Activated CD8-positive, alpha-beta T cell treated with anti-CD3 and anti-CD28 coated beads, Interleukin-2, amount 10 ng/mL, durations not matched to agents 7 days and 5 days (primary cell): ENCODE measurements at regions not wholly inside any gene's neighbourhood (a gene's known extent, or its start where the extent isn't known, plus 50 kb on each side); places are given as distances from the start of the nearest gene placed in this dataset.

Experiments
- ATAC-seq: fragments of 150-1000 bp; cut with Tn5 transposase; one replicate; pipeline ENCODE4 v1.10.0; 2021; ENCODE audit warnings: moderate library complexity
- CTCF ChIA-PET: fragments of 350-600 bp; sonication (Branson Sonifier 250); formaldehyde crosslinking; loops from one replicate; lab custom pipeline; 2021; ENCODE audit warnings: antibody characterized with exemption; lab: Charles Lee
- POLR2A ChIA-PET: fragments of 350-600 bp; sonication (Branson Sonifier 250); formaldehyde crosslinking; loops from one replicate; lab custom pipeline; 2021; ENCODE audit warnings: antibody characterized with exemption; lab: Charles Lee
- DNase-seq: peaks from one replicate; pipeline ENCODE4 v3.0.0-alpha.2; 2020
- H3K27ac Mint-ChIP-seq: one replicate; pipeline ENCODE4 v1.8.0; 2021; ENCODE audit warnings: mild to moderate bottlenecking, mixed read lengths
- H3K27me3 Mint-ChIP-seq: one replicate; pipeline ENCODE4 v1.8.0; 2021; ENCODE audit warnings: low read depth, mixed read lengths
- H3K36me3 Mint-ChIP-seq: one replicate; pipeline ENCODE4 v1.8.0; 2021; ENCODE audit warnings: low read depth, mixed read lengths
- H3K4me1 Mint-ChIP-seq: one replicate; pipeline ENCODE4 v1.8.0; 2021; ENCODE audit warnings: low read depth, mixed read lengths
- H3K4me3 Mint-ChIP-seq: one replicate; pipeline ENCODE4 v1.8.0; 2021; ENCODE audit warnings: mild to moderate bottlenecking, mixed read lengths
- H3K9me3 Mint-ChIP-seq: one replicate; pipeline ENCODE4 v1.8.0; 2022; ENCODE audit warnings: mixed read lengths; ENCODE audit not compliant: insufficient read depth

- ChIA-PET POLR2A (no interaction called here), CTCF (interaction anchor here (1.1 kb wide), 1 partner anchor 9 kb away, joined by 3 read pairs; no protein-coding TSS in a partner anchor)
- DNase-seq (no peak), ATAC-seq (no peak)
- Mint-ChIP-seq H3K36me3 (no peaks in the 10 kb centered on the region), H3K4me3 (no peak overlapping the region), H3K9me3 (peaks cover 6% of the 10 kb centered on the region), H3K27ac (no peak overlapping the region), H3K27me3 (no peaks in the 10 kb centered on the region), H3K4me1 (no peaks in the 10 kb centered on the region)
Observed at GRCh38 chr2:21326152-21326551, 202.4 kb downstream of the TDRD15 start.

GRCh38 chr2:21328177-21328576 lies 204.4 kb downstream of the TDRD15 start:
- ATAC-seq (no peak), DNase-seq (no peak)
- no peaks in the 10 kb centered on the region for H3K4me1 Mint-ChIP-seq
- no peaks in the 10 kb centered on the region for H3K36me3 Mint-ChIP-seq
- peaks cover 6% of the 10 kb centered on the region for H3K9me3 Mint-ChIP-seq
- H3K27me3 Mint-ChIP-seq: no peaks in the 10 kb centered on the region
- CTCF ChIA-PET: no interaction called here
- POLR2A ChIA-PET: no interaction called here
- no peak overlapping the region for H3K4me3 Mint-ChIP-seq
- no peak overlapping the region for H3K27ac Mint-ChIP-seq

DNA sequence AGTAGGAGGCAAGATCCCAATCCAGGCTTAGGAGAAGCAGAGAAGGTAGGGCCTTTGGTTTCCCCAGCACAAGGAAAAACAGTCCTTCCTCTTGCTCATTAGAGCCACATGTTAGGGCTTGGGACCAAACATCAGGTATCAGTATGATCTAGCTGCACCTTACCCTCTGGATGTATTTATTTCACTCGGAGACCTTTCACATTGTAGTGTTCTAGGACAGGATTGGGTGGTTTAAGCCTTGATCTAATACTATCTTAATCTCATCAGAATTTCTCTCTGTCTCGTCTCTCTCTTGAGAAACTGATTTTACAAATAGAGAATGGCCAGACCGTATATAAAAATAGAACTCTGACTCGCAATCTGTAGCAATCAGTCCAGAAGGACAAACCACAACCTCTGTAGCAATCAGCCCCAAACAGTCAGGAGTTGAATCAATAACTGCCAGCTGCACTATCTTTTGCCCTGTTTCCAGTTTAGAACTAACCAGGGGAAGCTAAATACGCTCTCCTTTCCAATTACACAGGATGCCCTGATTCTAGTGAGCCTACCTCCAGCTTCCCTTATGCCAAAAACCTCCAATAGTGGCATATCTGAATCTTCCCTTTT lies 207.1 kb downstream of the TDRD15 start:
- no peak overlapping the region for H3K27ac Mint-ChIP-seq
- no peaks in the 10 kb centered on the region for H3K9me3 Mint-ChIP-seq
- no peaks in the 10 kb centered on the region for H3K27me3 Mint-ChIP-seq
- ChIA-PET POLR2A (interaction anchor here (0.6 kb wide), 1 partner anchor 960 kb away, joined by 4 read pairs; no protein-coding TSS in a partner anchor), CTCF (no interaction called here)
- H3K4me3 Mint-ChIP-seq: no peak overlapping the region
- H3K4me1 Mint-ChIP-seq: no peaks in the 10 kb centered on the region
- H3K36me3 Mint-ChIP-seq: no peaks in the 10 kb centered on the region
- no peak for ATAC-seq
- no peak for DNase-seq

DNA sequence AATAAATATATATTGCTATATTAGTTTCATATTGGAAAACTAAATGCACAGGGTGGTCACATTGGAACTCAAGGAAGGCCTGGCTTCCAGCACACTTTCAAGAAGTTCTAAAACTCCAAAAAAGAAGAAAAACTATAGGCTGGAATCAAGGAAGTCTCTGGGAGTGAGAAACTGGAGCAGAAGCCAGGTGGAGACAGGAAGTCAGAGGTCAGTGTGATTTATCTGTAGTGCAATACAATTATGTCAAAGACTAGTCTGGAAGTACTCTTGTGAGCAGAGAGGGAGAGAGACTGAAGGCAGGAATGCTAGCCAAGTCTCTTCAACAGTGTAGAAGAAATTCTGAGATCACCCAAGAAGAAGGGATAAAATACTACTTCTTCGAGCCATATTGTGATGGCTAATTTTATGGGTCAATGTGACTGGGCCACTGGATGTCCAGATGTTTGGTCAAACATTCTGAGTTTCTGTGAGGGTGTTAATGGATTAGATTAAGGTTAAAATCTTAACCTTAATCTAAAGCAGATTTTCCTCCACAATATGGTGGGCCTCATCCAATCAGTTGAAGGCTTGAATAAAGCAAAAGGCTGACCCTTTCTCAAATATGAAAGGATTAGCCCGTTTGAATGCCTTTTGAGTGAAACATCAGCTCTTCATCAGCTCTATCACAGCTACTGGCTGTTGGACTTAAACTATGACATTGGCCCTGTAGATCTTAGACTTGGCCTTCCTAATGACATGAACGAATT lies 208.0 kb downstream of the TDRD15 start:
- DNase-seq (no peak), ATAC-seq (no peak)
- Mint-ChIP-seq H3K4me3 (no peak overlapping the region), H3K4me1 (no peaks in the 10 kb centered on the region), H3K27ac (no peak overlapping the region), H3K36me3 (no peaks in the 10 kb centered on the region), H3K9me3 (no peaks in the 10 kb centered on the region), H3K27me3 (no peaks in the 10 kb centered on the region)
- ChIA-PET POLR2A (no interaction called here), CTCF (no interaction called here)

- Mint-ChIP-seq H3K9me3 (no peaks in the 10 kb centered on the region), H3K4me3 (no peak overlapping the region), H3K27ac (no peak overlapping the region), H3K27me3 (no peaks in the 10 kb centered on the region), H3K4me1 (no peaks in the 10 kb centered on the region), H3K36me3 (no peaks in the 10 kb centered on the region)
- ATAC-seq (no peak), DNase-seq (no peak)
- ChIA-PET CTCF (no interaction called here), POLR2A (no interaction called here)
Observed at GRCh38 chr2:21332993-21333625, 209.3 kb downstream of the TDRD15 start.

DNA sequence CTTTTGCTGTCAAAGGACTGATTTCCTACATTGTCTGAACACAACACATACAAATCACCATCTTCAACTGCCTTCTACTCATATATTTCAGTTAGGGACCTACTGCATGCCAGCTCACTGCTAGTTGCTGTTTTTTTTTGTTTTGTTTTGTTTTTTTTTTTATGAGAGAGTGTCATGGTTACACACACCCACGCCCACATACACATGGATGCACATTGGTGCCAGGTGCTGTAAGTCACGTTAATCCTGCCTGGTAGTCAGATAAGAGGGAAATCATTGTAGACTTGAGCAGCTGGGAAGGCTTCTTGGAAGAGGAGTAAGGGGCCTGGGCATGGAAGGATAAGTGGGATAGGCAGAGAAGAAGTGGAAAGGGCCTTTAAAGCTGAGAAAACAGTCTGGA lies 209.9 kb downstream of the TDRD15 start:
- ATAC-seq (no peak), DNase-seq (no peak)
- H3K9me3 Mint-ChIP-seq: no peaks in the 10 kb centered on the region
- no peaks in the 10 kb centered on the region for H3K27me3 Mint-ChIP-seq
- no peaks in the 10 kb centered on the region for H3K36me3 Mint-ChIP-seq
- CTCF ChIA-PET: no interaction called here
- POLR2A ChIA-PET: no interaction called here
- no peaks in the 10 kb centered on the region for H3K4me1 Mint-ChIP-seq
- no peak overlapping the region for H3K4me3 Mint-ChIP-seq
- no peak overlapping the region for H3K27ac Mint-ChIP-seq

GRCh38 chr2:21346984-21347383 lies 223.2 kb downstream of the TDRD15 start:
- H3K4me3 Mint-ChIP-seq: no peak overlapping the region
- POLR2A ChIA-PET: no interaction called here
- CTCF ChIA-PET: no interaction called here
- H3K4me1 Mint-ChIP-seq: no peaks in the 10 kb centered on the region
- no peaks in the 10 kb centered on the region for H3K9me3 Mint-ChIP-seq
- ATAC-seq (no peak), DNase-seq (no peak)
- no peaks in the 10 kb centered on the region for H3K36me3 Mint-ChIP-seq
- H3K27me3 Mint-ChIP-seq: no peaks in the 10 kb centered on the region
- H3K27ac Mint-ChIP-seq: no peak overlapping the region

DNA sequence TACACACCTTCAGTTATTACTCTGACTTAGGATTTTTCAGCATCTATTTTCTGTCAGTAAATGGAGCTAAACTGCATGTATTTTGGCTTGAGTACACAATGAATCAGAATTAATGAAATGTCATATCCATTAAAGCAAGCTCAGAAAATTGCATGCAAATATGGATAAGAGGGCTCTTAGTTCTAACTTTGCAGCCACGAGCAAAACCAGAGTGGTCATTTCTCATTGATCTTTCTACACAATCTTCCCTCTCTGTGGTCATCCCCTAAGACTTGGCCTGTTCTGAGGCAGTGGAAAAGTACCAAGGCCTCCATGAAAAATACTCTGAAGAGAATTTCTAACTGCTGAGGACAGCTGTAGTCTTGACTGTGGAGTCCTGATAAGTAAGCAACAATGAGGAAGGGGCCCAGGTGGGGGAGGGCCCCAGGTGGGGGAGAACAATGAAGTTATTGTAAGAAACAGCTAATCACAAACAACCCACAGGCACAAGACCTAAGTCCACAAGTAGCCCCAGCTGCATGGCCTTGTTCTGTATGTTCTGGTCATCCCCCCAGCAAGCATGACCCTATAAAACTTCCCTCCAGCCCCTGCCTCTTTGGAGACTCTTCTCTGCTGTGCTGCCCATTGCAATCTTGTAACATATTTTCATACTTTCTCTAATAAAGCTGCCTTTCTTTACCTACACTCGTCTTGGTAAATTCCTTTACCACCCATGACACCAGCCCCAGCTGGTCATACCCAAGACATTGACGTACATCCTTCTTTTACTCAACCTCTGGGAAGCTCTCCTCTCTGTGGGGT lies 230.3 kb downstream of the TDRD15 start:
- DNase-seq: no peak
- no peak overlapping the region for H3K27ac Mint-ChIP-seq
- H3K36me3 Mint-ChIP-seq: no peaks in the 10 kb centered on the region
- H3K27me3 Mint-ChIP-seq: no peaks in the 10 kb centered on the region
- ChIA-PET POLR2A (no interaction called here), CTCF (no interaction called here)
- no peak overlapping the region for H3K4me3 Mint-ChIP-seq
- no peak for ATAC-seq
- no peaks in the 10 kb centered on the region for H3K9me3 Mint-ChIP-seq
- H3K4me1 Mint-ChIP-seq: no peaks in the 10 kb centered on the region

GRCh38 chr2:21356086-21356856 lies 232.5 kb downstream of the TDRD15 start:
- ChIA-PET POLR2A (no interaction called here), CTCF (no interaction called here)
- DNase-seq: no peak
- Mint-ChIP-seq H3K36me3 (no peaks in the 10 kb centered on the region), H3K27me3 (no peaks in the 10 kb centered on the region), H3K9me3 (no peaks in the 10 kb centered on the region), H3K27ac (no peak overlapping the region), H3K4me1 (no peaks in the 10 kb centered on the region), H3K4me3 (no peak overlapping the region)
- ATAC-seq: no peak

DNA sequence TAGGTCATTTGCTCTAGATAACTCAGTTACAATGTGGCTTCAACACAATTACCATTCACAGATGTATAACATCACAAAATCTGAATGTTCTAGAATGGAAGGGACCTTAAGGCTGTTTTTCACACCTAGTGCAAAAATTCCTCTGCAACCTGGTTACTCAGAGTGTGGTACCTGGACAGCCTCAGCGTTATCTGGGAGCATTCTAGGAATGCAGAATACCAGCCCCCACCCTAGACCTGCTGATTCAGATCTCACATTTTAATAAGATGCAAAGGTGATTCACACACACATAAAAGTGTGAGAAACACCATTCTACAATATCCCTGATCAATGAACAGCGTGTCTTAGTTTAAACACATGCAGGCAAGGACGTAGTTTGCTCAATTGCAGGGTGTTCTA lies 233.1 kb downstream of the TDRD15 start:
- ChIA-PET POLR2A (no interaction called here), CTCF (no interaction called here)
- DNase-seq (no peak), ATAC-seq (no peak)
- Mint-ChIP-seq H3K4me1 (no peaks in the 10 kb centered on the region), H3K27me3 (no peaks in the 10 kb centered on the region), H3K27ac (no peak overlapping the region), H3K36me3 (no peaks in the 10 kb centered on the region), H3K9me3 (no peaks in the 10 kb centered on the region), H3K4me3 (no peak overlapping the region)

DNA sequence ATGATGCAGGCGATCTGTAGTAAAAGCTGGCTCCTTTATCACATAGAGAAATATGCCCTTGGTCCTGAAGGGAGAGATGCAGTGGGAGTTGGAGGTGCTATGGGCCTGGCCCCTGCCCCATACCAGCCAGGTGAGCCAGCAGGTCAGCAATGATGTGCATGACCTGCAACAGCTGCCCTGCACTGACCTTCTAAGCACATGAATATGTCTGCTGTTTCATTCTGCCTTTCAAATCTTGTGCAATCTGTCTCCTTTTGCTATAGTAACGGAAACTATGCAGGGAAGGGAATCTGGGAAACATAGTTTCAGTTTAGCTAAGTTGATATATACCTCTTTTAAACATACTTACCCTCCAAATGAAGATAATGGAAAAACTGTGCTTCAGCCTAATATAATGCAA lies 235.2 kb downstream of the TDRD15 start:
- Mint-ChIP-seq H3K27me3 (no peaks in the 10 kb centered on the region), H3K4me3 (no peak overlapping the region), H3K36me3 (no peaks in the 10 kb centered on the region), H3K27ac (no peak overlapping the region), H3K9me3 (no peaks in the 10 kb centered on the region), H3K4me1 (no peaks in the 10 kb centered on the region)
- ATAC-seq (no peak), DNase-seq (no peak)
- ChIA-PET POLR2A (no interaction called here), CTCF (no interaction called here)
